Caco-2 (cell line): ENCODE measurements at regions not wholly inside any gene's neighbourhood (a gene's known extent, or its start where the extent isn't known, plus 50 kb on each side); places are given as distances from the start of the nearest gene placed in this dataset.

ENCODE experiments used
- BruUV-seq: library from RNA; stranded (reverse); fragments of 400-500 nt; replicated peaks from 2 replicates; lab custom pipeline; 2021; lab: Mats Ljungman, UMichigan
- CTCF ChIA-PET: fragments of 300-600 bp; sonication (Branson Sonifier 250); formaldehyde crosslinking; loops from one replicate; lab custom pipeline; 2022; ENCODE audit warnings: antibody characterized with exemption; lab: Charles Lee
- POLR2A ChIA-PET: fragments of 300-600 bp; sonication (Branson Sonifier 250); formaldehyde crosslinking; loops from one replicate; lab custom pipeline; 2022; ENCODE audit warnings: antibody characterized with exemption; lab: Charles Lee
- DNase-seq, 2 experiments: peaks; one replicate each; pipeline versions ENCODE4 v3.0.0 to v3.0.0-alpha.2; 2020 to 2022
- H3K27me3 ChIP-seq: replicated peaks from 2 replicates; pipeline ENCODE4 v1.6.0; 2011; ENCODE audit warnings: low read length; ENCODE audit not compliant: control insufficient read depth, insufficient read depth
- H3K36me3 ChIP-seq: 2 replicates; pipeline ENCODE4 v1.5.1; 2011; ENCODE audit warnings: low read length; ENCODE audit not compliant: control insufficient read depth, insufficient read depth
- H3K4me1 ChIP-seq: fragments of 250-450 bp; sonication (Bioruptor Pico); 2 replicates; pipeline ENCODE4 v1.5.1; 2020; ENCODE audit warnings: mild to moderate bottlenecking
- H3K4me3 ChIP-seq: 2 replicates; pipeline ENCODE4 v1.5.1; 2011; ENCODE audit warnings: low read depth, mild to moderate bottlenecking, control low read depth, low read length
- H3K9me3 ChIP-seq: fragments of 250-450 bp; sonication (Bioruptor Pico); 2 replicates; pipeline ENCODE4 v1.5.1; 2020; ENCODE audit warnings: mild to moderate bottlenecking, moderate library complexity
- H3K27ac Mint-ChIP-seq: one replicate; pipeline ENCODE4 v1.8.0; 2022; ENCODE audit warnings: mixed read lengths; ENCODE audit not compliant: unreplicated experiment
- H3K27me3 Mint-ChIP-seq: one replicate; pipeline ENCODE4 v1.8.0; 2022; ENCODE audit warnings: mixed read lengths; ENCODE audit not compliant: insufficient read depth, unreplicated experiment
- H3K36me3 Mint-ChIP-seq: one replicate; pipeline ENCODE4 v1.8.0; 2022; ENCODE audit warnings: mild to moderate bottlenecking, mixed read lengths; ENCODE audit not compliant: insufficient read depth, unreplicated experiment
- H3K4me1 Mint-ChIP-seq: one replicate; pipeline ENCODE4 v1.8.0; 2022; ENCODE audit warnings: low read depth, mixed read lengths; ENCODE audit not compliant: unreplicated experiment
- H3K4me3 Mint-ChIP-seq: one replicate; pipeline ENCODE4 v1.8.0; 2022; ENCODE audit warnings: mild to moderate bottlenecking, moderate library complexity, mixed read lengths; ENCODE audit not compliant: unreplicated experiment
- H3K9me3 Mint-ChIP-seq: one replicate; pipeline ENCODE4 v1.8.0; 2022; ENCODE audit warnings: mixed read lengths; ENCODE audit not compliant: unreplicated experiment
- CTCF ChIP-seq, 2 experiments: fragments of 200-600 bp in 1 of 2; IDR thresholded peaks; 1 replicate in 1 of 2; 2 replicates in 1 of 2; pipeline versions ENCODE4 v1.5.1 to v1.8.0; 2011 to 2022; ENCODE audit warnings: antibody characterized with exemption in 1 of 2, control low read depth in 1 of 2, inconsistent platforms in 1 of 2, low read depth in 1 of 2, low read length in 1 of 2, mild to moderate bottlenecking in 1 of 2, moderate library complexity in 1 of 2; ENCODE audit not compliant: insufficient read depth in 1 of 2, severe bottlenecking in 1 of 2, unreplicated experiment in 1 of 2
- intact Hi-C: fragments of 100-400 bp; cut with micrococcal nuclease; formaldehyde crosslinking; loops from one replicate; pipeline ENCODE4 v1.10.0; 2022; ENCODE audit not compliant: unreplicated experiment

- Histone ChIP-seq H3K36me3 (no peaks in the 10 kb centered on the region), H3K27me3 (no peaks in the 10 kb centered on the region), H3K4me3 (no peak overlapping the region), H3K9me3 (no peaks in the 10 kb centered on the region; the same call in 1 of the 2 replicates), H3K4me1 (no peaks in the 10 kb centered on the region)
- peaks cover 4% of the 10 kb centered on the region for H3K27me3 Mint-ChIP-seq
- POLR2A ChIA-PET, result no interaction called here
- no peak for DNase-seq
- CTCF ChIA-PET, result no interaction called here
- H3K4me1 Mint-ChIP-seq, result no peaks in the 10 kb centered on the region
- TF ChIP-seq CTCF (IDR thresholded peaks at IDR 0.05; ENCODE audit: insufficient read depth in 1 of 2, low read depth in 1 of 2, low read length in 1 of 2, severe bottlenecking in 1 of 2, unreplicated experiment in 1 of 2), result no peak
- intact Hi-C loops, result no loop called here
- no peak overlapping the region for H3K4me3 Mint-ChIP-seq
- no peaks in the 10 kb centered on the region for H3K9me3 Mint-ChIP-seq
- BruUV-seq, result no TSS peak
- no peak overlapping the region for H3K27ac Mint-ChIP-seq
- H3K36me3 Mint-ChIP-seq, result no peaks in the 10 kb centered on the region
Observed at GRCh38 chr11:127281534-127281933, 281.0 kb upstream of the KIRREL3 start.

- H3K9me3 Mint-ChIP-seq, result no peaks in the 10 kb centered on the region
- POLR2A ChIA-PET, result no interaction called here
- intact Hi-C loops, result no loop called here
- CTCF ChIA-PET, result no interaction called here
- BruUV-seq, result no TSS peak
- no peak for TF ChIP-seq CTCF (IDR thresholded peaks at IDR 0.05; ENCODE audit: insufficient read depth in 1 of 2, low read depth in 1 of 2, low read length in 1 of 2, severe bottlenecking in 1 of 2, unreplicated experiment in 1 of 2)
- H3K9me3 ChIP-seq, result no peaks in the 10 kb centered on the region
- no peaks in the 10 kb centered on the region for H3K4me1 Mint-ChIP-seq
- H3K27me3 ChIP-seq, result no peaks in the 10 kb centered on the region
- no peak for DNase-seq
- no peak overlapping the region for H3K4me3 ChIP-seq
- H3K27me3 Mint-ChIP-seq, result peaks cover 17% of the 10 kb centered on the region
- no peaks in the 10 kb centered on the region for H3K36me3 ChIP-seq
- no peak overlapping the region for H3K27ac Mint-ChIP-seq
- H3K36me3 Mint-ChIP-seq, result no peaks in the 10 kb centered on the region
- no peak overlapping the region for H3K4me3 Mint-ChIP-seq
- no peaks in the 10 kb centered on the region for H3K4me1 ChIP-seq
Observed at GRCh38 chr11:127275774-127276173, 275.2 kb upstream of the KIRREL3 start.

GRCh38 chr11:127274328-127274676 lies 273.7 kb upstream of the KIRREL3 start:
- Histone ChIP-seq H3K9me3 (no peaks in the 10 kb centered on the region), H3K4me1 (no peaks in the 10 kb centered on the region), H3K27me3 (no peaks in the 10 kb centered on the region), H3K36me3 (no peaks in the 10 kb centered on the region), H3K4me3 (no peak overlapping the region)
- Mint-ChIP-seq H3K4me3 (no peak overlapping the region), H3K27ac (no peak overlapping the region), H3K9me3 (no peaks in the 10 kb centered on the region), H3K4me1 (no peaks in the 10 kb centered on the region), H3K36me3 (no peaks in the 10 kb centered on the region), H3K27me3 (peaks cover 14% of the 10 kb centered on the region)
- DNase-seq, result no peak
- intact Hi-C loops, result no loop called here
- ChIA-PET POLR2A (no interaction called here), CTCF (no interaction called here)
- BruUV-seq, result no TSS peak
- TF ChIP-seq CTCF (IDR thresholded peaks at IDR 0.05; ENCODE audit: insufficient read depth in 1 of 2, low read depth in 1 of 2, low read length in 1 of 2, severe bottlenecking in 1 of 2, unreplicated experiment in 1 of 2), result no peak
